Myocyte (in vitro differentiated cells): ENCODE measurements at regions not wholly inside any gene's neighbourhood (a gene's known extent, or its start where the extent isn't known, plus 50 kb on each side); places are given as distances from the start of the nearest gene placed in this dataset.
"Not testable (repeated sequence)": the region's sequence is repeated elsewhere in the genome, so short reads cannot be mapped to it uniquely, and the experiment has no call there.

Experiments used
- DNase-seq: peaks from one replicate; pipeline ENCODE4 v3.0.0-alpha.2; 2012; ENCODE audit warnings: low read depth

DNA sequence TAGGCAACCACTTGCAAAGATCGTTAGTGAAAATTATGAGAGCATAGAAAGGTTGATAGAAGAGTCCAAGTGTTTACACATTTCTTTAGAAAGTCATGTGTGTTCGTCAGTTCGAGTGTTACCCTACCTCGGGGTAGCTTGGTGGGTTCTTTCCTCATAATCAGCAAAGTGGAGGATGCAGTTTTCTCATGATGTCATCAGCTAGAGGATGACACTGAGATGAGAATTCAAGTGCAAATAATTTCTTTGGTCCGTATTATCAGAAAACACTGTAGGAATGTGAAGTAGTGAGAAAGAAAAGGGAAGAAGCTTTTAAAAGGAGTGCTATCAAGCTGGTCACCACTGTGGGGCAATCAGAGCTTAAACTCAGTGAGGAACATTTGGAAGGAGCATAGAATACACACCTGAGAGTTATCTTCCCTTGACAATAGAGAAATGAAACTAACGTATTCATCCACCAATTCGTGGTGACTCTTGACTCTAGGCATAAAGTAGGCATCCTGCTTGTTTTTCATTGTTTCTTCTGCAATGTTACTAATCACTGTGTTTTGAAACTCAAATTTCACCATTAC, 1340.9 kb upstream of the TMEM132C start:
- no peak for DNase-seq

DNA sequence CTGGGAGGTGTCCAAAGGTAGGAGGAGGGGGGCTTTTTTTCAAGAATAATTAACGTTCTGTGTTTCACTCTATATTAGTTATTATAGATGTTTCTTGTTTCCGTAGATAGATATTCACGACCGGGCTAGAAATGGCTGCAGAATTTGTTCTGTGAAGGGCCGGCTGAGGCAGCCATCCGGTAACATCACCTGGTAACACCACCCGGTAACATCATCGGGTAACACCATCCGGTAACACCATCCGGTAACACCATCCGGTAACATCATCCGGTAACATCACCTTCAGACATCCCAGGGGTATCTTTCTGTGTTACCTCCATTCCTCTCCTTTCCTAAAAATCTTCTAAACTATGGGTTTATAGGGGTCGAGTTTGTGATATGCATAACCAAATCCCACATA, 1336.7 kb upstream of the TMEM132C start:
- DNase-seq, result no peak

GRCh38 chr12:126932156-126932555, 1334.8 kb upstream of the TMEM132C start:
- no peak for DNase-seq

- DNase-seq, result no peak
Observed at GRCh38 chr12:126935435-126935834, 1331.5 kb upstream of the TMEM132C start.

DNA sequence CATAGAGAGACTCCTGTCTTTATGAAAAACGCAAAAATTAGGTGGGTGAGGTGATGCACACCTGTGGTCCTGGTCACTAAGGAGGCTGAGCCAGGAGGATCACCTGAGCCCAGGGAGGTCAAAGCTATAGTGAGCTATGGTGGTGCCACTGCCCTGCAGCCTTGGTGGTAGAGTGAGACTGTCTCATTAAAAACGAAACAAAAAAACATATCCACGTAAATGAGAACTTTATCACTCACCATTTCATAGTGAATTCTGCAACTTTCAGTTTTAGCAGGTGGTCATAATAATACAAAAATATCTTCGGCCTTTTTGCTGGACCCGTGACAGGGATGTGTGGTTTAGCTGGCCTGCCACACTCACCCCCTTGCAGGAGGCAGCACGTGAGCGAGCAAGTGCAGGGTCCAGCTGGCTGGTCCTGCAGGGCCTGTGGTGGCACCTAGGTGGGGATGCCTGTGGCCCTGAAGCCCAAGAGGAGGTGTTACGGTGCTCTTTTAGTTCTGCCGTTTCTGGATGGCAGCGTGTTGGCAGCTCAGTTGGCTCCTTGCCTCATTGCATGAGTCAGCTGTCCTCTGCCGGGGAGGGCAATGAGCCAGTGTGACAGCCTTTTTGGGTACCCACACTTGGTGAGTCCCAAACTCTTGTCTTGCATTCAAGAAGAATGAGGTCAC, 1330.7 kb upstream of the TMEM132C start:
- peak; percentile 97 for DNase-seq

DNA sequence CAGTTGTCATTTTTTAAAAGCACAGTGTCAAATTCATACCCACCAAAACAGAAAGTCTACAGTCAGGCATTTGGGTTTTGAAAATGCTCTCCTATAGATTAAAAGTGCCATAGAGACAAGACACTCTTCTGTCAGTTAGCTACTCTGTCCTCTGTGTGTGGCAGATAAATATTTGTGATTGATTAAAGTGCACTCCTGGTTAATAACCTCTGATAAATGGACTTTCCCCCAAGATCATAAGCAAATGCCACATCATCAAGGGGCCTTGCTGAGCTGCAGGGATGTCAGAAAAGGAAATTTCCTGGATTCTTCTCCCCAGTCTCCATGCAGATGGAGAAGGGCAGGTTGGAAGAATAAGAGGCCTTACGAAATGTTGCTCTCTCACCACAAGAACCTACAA, 1329.5 kb upstream of the TMEM132C start:
- no peak for DNase-seq

DNA sequence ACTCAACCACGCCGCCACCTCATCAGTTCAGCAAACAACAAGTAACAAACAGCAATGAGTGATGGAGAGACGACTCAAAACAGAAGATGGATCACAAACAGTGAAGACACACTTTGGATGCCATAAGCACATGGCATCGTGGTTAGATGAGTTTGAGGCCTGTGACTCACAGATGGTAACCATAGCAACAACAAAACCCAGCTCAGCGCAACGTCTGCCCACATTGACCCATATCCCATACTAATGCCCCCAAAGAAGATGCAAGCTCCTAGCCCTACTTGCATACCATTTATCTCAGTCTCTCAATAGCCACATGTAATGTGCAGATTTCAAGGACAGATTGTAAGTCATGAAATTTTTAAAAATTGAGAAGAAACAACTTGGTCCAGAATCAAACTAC, 1322.3 kb upstream of the TMEM132C start:
- peak; percentile 26 for DNase-seq

DNA sequence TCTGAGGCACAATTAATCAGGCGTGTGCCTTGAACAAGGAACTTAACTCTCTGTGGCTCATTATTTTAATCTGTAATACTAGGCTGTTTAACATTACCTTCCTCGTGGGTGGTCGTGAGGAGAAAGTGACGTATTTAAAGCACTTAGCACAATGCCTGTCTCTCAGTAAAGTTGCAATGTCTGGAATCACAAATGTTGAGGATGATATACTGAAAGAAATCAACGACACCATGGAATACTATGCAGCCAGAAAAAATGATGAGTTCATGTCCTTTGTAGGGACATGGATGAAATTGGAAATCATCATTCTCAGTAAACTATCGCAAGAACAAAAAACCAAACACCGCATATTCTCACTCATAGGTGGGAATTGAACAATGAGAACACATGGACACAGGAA, 1320.0 kb upstream of the TMEM132C start:
- not testable (repeated sequence) for DNase-seq

GRCh38 chr12:126949558-126949957, 1317.4 kb upstream of the TMEM132C start:
- no peak for DNase-seq

DNA sequence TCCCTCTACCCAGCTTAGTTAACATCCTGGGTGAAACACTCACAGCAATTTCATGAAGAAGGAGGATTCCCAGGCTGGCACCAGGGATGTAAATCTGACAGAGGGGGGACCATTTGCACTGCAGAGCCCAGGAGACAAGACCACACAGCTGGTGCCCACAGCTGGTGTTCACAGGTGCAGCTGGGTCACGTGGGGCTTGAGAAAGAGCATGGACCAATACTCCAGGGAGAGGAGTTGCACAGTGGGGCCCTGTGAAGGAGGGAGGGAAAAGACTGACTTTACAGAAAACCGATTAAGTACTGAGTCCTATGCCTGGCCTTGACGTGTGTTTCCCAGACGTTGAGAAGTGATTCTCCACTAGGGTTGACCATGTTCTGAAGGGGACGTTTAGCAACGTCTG, 1316.7 kb upstream of the TMEM132C start:
- peak; percentile 13 for DNase-seq

DNA sequence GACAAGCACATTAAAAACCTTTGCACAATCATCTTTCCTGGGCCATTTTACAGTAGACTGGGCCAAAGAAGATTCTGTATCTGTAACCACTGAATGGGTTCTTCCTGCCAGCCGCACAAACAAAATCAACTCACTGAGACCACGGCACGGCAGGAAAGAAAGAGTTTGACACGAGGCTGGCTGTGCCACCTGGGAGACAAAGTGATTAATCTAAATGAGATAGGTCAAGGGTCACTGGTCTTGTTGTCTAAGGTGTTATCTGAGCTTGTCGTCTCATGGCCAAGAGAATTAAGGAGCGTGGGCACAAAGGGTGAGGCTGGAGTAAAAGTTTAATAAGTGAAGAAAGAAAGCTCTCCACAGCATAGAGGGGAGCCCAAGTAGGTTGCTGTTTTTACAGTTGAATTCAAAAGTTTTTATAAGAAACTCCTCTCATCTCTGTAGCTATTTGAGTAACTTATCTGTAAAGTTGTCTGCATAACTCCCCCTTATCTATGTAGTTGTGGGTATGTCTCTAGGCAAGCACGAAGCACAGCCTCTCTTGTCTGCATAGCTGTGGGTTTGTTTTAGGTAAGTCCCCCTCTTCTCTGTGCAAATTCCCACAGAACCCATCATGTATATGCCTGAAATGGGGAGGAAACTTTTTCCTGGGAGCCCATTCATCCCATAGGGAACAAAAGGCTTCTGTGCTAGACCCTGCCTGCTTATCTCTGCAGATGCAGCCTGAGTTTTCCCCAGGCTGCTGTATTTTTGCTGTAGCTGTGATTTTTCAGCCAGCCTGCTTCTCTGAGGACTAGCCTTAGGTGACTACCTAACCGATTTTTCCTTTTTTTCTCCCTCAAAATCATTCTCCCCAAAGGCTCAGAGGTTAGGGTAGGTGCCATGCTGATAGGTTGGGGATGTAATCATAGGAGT, 1314.6 kb upstream of the TMEM132C start:
- DNase-seq, result no peak

- no peak for DNase-seq
Observed at GRCh38 chr12:126953365-126953889, 1313.5 kb upstream of the TMEM132C start.

GRCh38 chr12:126960221-126960620, 1306.7 kb upstream of the TMEM132C start:
- no peak for DNase-seq

DNA sequence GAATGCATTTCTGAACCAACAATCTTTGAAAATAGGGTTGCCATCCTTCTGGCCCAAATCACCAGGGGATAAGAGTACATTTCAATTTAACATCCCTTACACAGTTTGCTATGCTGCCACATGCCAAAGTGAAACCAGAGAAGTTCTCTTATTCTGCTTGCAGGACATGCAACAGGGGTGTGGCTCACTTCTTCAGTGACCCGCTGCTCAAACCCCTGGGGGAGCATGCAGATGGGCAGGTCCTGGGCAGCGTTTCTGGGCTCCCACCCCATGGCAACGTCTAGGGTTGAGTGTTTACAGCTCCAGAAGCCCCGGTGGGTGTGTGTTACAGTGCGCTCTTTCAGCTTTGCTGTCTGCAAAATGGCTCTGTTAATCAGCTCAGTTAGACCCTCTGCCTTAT, 1306.3 kb upstream of the TMEM132C start:
- no peak for DNase-seq

DNA sequence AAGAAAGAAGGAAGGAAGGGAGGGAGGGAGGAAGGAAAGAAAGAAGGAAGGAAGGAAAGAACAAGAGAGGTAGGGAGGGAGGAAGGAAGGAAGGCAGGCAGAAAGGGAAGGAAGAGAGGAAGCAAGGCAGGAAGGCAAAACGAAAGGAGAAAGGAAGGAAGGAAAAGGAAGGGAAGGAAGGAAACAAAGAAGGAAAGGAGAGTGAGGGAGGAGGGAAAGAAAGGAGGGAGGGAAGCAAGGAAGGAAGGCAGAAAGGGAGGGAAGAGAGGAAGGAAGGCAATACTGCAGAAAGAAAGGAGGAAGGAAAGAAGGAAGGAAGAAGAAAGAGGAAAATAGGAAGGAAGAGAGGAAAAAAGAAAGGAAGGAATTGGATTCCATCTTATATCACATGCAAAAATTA, 1303.1 kb upstream of the TMEM132C start:
- DNase-seq, result no peak

GRCh38 chr12:126966498-126966897, 1300.5 kb upstream of the TMEM132C start:
- no peak for DNase-seq

- DNase-seq, result no peak
Observed at GRCh38 chr12:126967152-126967551, 1299.8 kb upstream of the TMEM132C start.

DNA sequence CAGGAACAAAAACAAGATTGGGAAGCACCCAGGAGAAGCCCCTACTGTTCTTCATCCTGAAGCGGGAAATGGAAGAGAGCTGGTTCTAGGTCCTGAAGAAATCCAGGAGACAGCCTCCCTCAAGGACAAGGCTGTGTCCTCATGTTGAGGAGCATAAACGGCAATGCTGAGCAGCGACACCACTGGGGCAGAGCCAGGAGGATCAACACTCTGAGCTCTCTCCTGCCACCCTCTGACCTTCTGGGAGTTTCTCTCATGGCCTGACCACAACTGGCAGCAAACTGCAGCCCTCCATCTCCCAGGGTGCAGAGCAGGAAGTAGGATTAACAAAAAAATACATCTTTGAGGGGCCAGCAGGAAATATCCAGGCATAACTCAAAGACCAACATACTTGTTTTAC, 1292.2 kb upstream of the TMEM132C start:
- DNase-seq, result peak; percentile 23

DNA sequence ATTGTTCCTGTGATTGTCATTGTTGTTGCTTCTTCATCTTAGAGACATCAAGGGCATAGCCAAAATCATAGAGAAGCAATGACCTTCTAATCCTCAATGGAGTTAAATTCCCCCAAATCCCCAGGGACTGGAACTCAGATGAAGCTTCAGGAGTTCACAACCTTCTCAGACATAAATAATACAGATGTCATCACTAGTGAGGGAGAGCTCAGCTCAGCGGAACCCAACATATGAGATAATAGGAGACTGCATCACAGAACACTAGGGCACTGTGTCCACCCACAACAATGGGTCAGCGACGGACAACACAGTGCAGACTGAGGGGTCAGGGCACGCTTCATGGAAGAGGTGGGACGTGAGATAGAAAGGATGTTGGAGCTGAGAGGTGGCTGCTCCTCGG, 1290.4 kb upstream of the TMEM132C start:
- DNase-seq, result no peak

GRCh38 chr12:126979564-126979963, 1287.4 kb upstream of the TMEM132C start:
- not testable (repeated sequence) for DNase-seq

- DNase-seq, result no peak
Observed at GRCh38 chr12:126982707-126983106, 1284.3 kb upstream of the TMEM132C start.

DNA sequence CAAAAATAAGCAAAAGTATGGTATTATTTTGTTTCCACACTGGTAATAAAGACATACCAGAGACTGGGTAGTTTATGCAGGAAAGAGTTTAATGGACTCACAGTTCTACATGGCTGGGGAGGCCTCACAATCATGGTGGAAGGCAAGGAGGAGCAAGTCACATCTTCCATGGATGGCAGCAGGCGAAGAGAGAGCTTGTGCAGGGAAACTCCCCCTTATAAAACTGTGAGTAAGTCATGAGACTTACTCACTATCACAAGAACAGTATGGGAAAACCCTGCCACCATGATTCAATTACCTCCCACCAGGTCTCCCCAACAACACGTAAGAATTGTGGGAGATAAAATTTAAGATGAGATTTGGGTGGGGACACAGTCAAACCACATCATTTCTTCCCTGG, 1283.2 kb upstream of the TMEM132C start:
- DNase-seq, result not testable (repeated sequence)
